HG03378 (cell line): ENCODE measurements at regions not wholly inside any gene's neighbourhood (a gene's known extent, or its start where the extent isn't known, plus 50 kb on each side); places are given as distances from the start of the nearest gene placed in this dataset.

ENCODE experiments used
- ATAC-seq: cut with Tn5 transposase; IDR thresholded peaks from one replicate; pipeline ENCODE4 v1.9.1; 2021; ENCODE audit warnings: mild to moderate bottlenecking, moderate library complexity; ENCODE audit not compliant: unreplicated experiment

GRCh38 chr14:100658181-100658886, 68.4 kb upstream of the DLK1 start:
- ATAC-seq, result no peak

- ATAC-seq, result no peak
Observed at GRCh38 chr14:100659345-100660001, 67.2 kb upstream of the DLK1 start.

GRCh38 chr14:100660498-100660881, 66.2 kb upstream of the DLK1 start:
- ATAC-seq, result no peak

GRCh38 chr14:100660882-100661635, 65.6 kb upstream of the DLK1 start:
- ATAC-seq, result no peak

GRCh38 chr14:100662879-100663760, 63.6 kb upstream of the DLK1 start:
- ATAC-seq, result no peak

- ATAC-seq, result no peak
Observed at GRCh38 chr14:100663761-100664052, 63.0 kb upstream of the DLK1 start.

GRCh38 chr14:100664231-100664630, 62.5 kb upstream of the DLK1 start:
- ATAC-seq, result no peak

GRCh38 chr14:100664841-100665510, 61.7 kb upstream of the DLK1 start:
- ATAC-seq, result no peak

- no peak for ATAC-seq
Observed at GRCh38 chr14:100665511-100666032, 61.1 kb upstream of the DLK1 start.

GRCh38 chr14:100666403-100666802, 60.3 kb upstream of the DLK1 start:
- no peak for ATAC-seq

GRCh38 chr14:100666851-100667250, 59.8 kb upstream of the DLK1 start:
- ATAC-seq, result no peak

GRCh38 chr14:100667656-100668055, 59.0 kb upstream of the DLK1 start:
- ATAC-seq, result no peak

- no peak for ATAC-seq
Observed at GRCh38 chr14:100668352-100668751, 58.3 kb upstream of the DLK1 start.

GRCh38 chr14:100669011-100669412, 57.7 kb upstream of the DLK1 start:
- ATAC-seq, result no peak

GRCh38 chr14:100669468-100669867, 57.2 kb upstream of the DLK1 start:
- ATAC-seq, result no peak

GRCh38 chr14:100670017-100670752, 56.5 kb upstream of the DLK1 start:
- no peak for ATAC-seq

GRCh38 chr14:100670753-100671049, 56.0 kb upstream of the DLK1 start:
- no peak for ATAC-seq

- ATAC-seq, result no peak
Observed at GRCh38 chr14:100671386-100671901, 55.2 kb upstream of the DLK1 start.

GRCh38 chr14:100671906-100672305, 54.8 kb upstream of the DLK1 start:
- ATAC-seq, result no peak
